GM12878 (cell line): ENCODE measurements at regions not wholly inside any gene's neighbourhood (a gene's known extent, or its start where the extent isn't known, plus 50 kb on each side); places are given as distances from the start of the nearest gene placed in this dataset.

Experiments used
- ATAC-seq: fragments of 200-7000 bp; cut with Tn5 transposase; 3 replicates; pipeline ENCODE4 v1.9.1; 2020; ENCODE audit warnings: mild to moderate bottlenecking, moderate library complexity
- BruUV-seq: library from RNA; stranded (reverse); fragments of 400-500 nt; replicated peaks from 2 replicates; lab custom pipeline; 2021; lab: Mats Ljungman, UMichigan
- CTCF ChIA-PET: fragments of 300-600 bp; sonication (Branson Sonifier 250); formaldehyde crosslinking; extraction: SDS; loops from one replicate; lab custom pipeline; 2021; ENCODE audit warnings: inconsistent platforms; lab: Yijun Ruan, JAX
- POLR2A ChIA-PET: fragments of 350-600 bp; formaldehyde crosslinking; extraction: SDS; loops from one replicate; lab custom pipeline; 2021; ENCODE audit warnings: inconsistent platforms; lab: Charles Lee
- RAD21 ChIA-PET: fragments of 300-600 bp; sonication (Branson Sonifier 250); formaldehyde crosslinking; loops from one replicate; lab custom pipeline; 2023; ENCODE audit warnings: antibody characterized with exemption; ENCODE audit not compliant: unreplicated experiment; lab: Charles Lee
- SMC1A ChIA-PET: fragments of 300-600 bp; sonication (Branson Sonifier 250); formaldehyde crosslinking; loops from one replicate; lab custom pipeline; 2023; ENCODE audit not compliant: unreplicated experiment, uncharacterized antibody; lab: Charles Lee
- DNase-seq: peaks from one replicate; pipeline ENCODE4 v3.0.0-alpha.2; 2011; ENCODE audit warnings: low read depth, low spot score
- FAIRE-seq: peaks from 3 replicates; lab custom pipeline; 2011; peaks lifted over from hg19 to GRCh38; lab: Jason Lieb, UNC
- H2AFZ ChIP-seq: 2 replicates; pipeline ENCODE4 v1.6.0; 2011; ENCODE audit warnings: low read depth, low read length, control low read depth; ENCODE audit not compliant: control insufficient read depth
- H3K27ac ChIP-seq: 2 replicates; pipeline ENCODE4 v1.5.1; 2011; ENCODE audit warnings: control low read depth; ENCODE audit not compliant: control insufficient read depth, insufficient read depth
- H3K27me3 ChIP-seq, 2 experiments: replicated peaks in 1 of 2; 2 replicates each; pipeline versions ENCODE4 v1.6.0 to v1.6.1; 2011; ENCODE audit warnings: low read length in 1 of 2; ENCODE audit not compliant: control insufficient read depth in 2 of 2, insufficient read depth in 2 of 2
- H3K36me3 ChIP-seq, 2 experiments: 2 replicates each; pipeline ENCODE4 v1.5.1; 2011; ENCODE audit warnings: low read length in 1 of 2; ENCODE audit not compliant: control insufficient read depth in 2 of 2, insufficient read depth in 2 of 2
- H3K4me1 ChIP-seq: 2 replicates; pipeline ENCODE4 v1.6.1; 2011; ENCODE audit warnings: mild to moderate bottlenecking, low read length, moderate library complexity, mixed read lengths; ENCODE audit not compliant: control insufficient read depth, insufficient read depth
- H3K4me2 ChIP-seq: 2 replicates; pipeline ENCODE4 v1.6.0; 2011; ENCODE audit warnings: control low read depth; ENCODE audit not compliant: control insufficient read depth, insufficient read depth
- H3K4me3 ChIP-seq: fragments of 200-600 bp; sonication (generic); 2 replicates; pipeline ENCODE4 v1.5.1; 2016
- H3K79me2 ChIP-seq: 2 replicates; pipeline ENCODE4 v1.6.0; 2011; ENCODE audit warnings: low read length; ENCODE audit not compliant: control insufficient read depth, insufficient read depth
- H3K9ac ChIP-seq: 2 replicates; pipeline ENCODE4 v1.8.0; 2011; ENCODE audit warnings: low read length, control low read depth, mixed read lengths; ENCODE audit not compliant: control insufficient read depth, insufficient read depth
- H3K9me3 ChIP-seq: replicated peaks from 3 replicates; pipeline ENCODE4 v1.5.1; 2011; ENCODE audit warnings: mild to moderate bottlenecking, low read length; ENCODE audit not compliant: control insufficient read depth, insufficient read depth
- H4K20me1 ChIP-seq: 2 replicates; pipeline ENCODE4 v1.6.0; 2011; ENCODE audit not compliant: control insufficient read depth, insufficient read depth
- CBX3 ChIP-seq: fragments of 200-600 bp; sonication (generic); IDR thresholded peaks from 2 replicates; pipeline ENCODE4 v1.6.1; 2016; ENCODE audit warnings: low read depth, borderline replicate concordance
- HDGF ChIP-seq: fragments of 450-650 bp; IDR thresholded peaks from 2 replicates; pipeline ENCODE4 v1.6.1; 2016; ENCODE audit warnings: antibody characterized with exemption
- NFYA ChIP-seq: IDR thresholded peaks from 2 replicates; pipeline ENCODE4 v1.6.1; 2011; ENCODE audit warnings: low read depth, mild to moderate bottlenecking, low read length, improper control_type of control experiment, borderline replicate concordance
- NRF1 ChIP-seq: conservative IDR thresholded peaks from 2 replicates; pipeline ENCODE4 v1.6.1; 2011; ENCODE audit warnings: mild to moderate bottlenecking, low read depth, low read length, improper control_type of control experiment
- PML ChIP-seq: IDR thresholded peaks from 2 replicates; pipeline ENCODE4 v1.6.1; 2012; ENCODE audit warnings: low read length, inconsistent platforms
- SIN3A ChIP-seq: IDR thresholded peaks from 2 replicates; pipeline ENCODE4 v1.6.1; 2012; ENCODE audit warnings: low read depth, low read length, improper control_type of control experiment
- TCF3 ChIP-seq: IDR thresholded peaks from 2 replicates; pipeline ENCODE4 v1.6.1; 2012; ENCODE audit warnings: low read depth, mild to moderate bottlenecking, low read length, borderline replicate concordance; ENCODE audit not compliant: insufficient read depth
- WGBS: methylation state at CpG from one replicate; pipeline ENCODE4 v1.1.6; 2016; ENCODE audit warnings: low lambda C conversion rate; ENCODE audit not compliant: insufficient replicate concordance, insufficient coverage; ENCODE audit errors: missing lambda C conversion rate; 5-methylcytosine and 5-hydroxymethylcytosine counted together
- in situ Hi-C: fragments of 300-500 bp; cut with MboI; formaldehyde crosslinking; loops from 9 replicates; pipeline ENCODE4 v1.14.3; 2018; ENCODE audit warnings: mixed read lengths
- intact Hi-C: fragments of 100-400 bp; cut with micrococcal nuclease; formaldehyde crosslinking; loops from one replicate; pipeline ENCODE4 v1.14.2; 2022; ENCODE audit not compliant: unreplicated experiment
- TF ChIP-seq, protein P1 (sequence below): IDR thresholded peaks from 2 replicates; pipeline ENCODE4 v1.6.1; 2011; ENCODE audit warnings: borderline replicate concordance, low read depth, mild to moderate bottlenecking, moderate library complexity, mixed read lengths, low read length; ENCODE audit not compliant: insufficient read depth; ENCODE audit errors: extremely low read length
- TF ChIP-seq, protein P2 (sequence below): fragments of 450-650 bp; IDR thresholded peaks from 2 replicates; pipeline ENCODE4 v1.6.1; 2017; ENCODE audit warnings: mild to moderate bottlenecking, moderate library complexity

DNA sequence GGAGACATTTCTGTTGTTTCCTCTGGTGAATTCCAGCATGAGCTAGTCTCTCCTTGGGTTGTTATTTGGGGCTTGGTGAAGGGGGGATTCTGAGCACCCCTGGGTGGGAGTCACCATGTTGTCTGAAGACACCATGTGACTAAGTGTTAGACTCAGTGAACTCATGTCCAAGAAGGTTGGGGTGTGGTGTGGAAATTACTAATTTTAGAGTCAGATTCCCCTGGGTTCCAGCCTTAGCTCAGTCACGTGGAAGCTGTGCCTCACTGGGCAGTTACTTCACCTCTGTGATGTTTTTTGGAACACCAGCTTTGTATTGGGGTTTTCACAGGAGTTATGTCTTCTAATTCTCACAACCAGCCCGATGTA lies 171.5 kb downstream of the RPLP1 start:
- ChIA-PET SMC1A (interaction anchor here (0.6 to 1.0 kb wide), 2 partner anchors 50 to 56 kb away, joined by 3 read pairs; no protein-coding TSS in a partner anchor), POLR2A (interaction anchor here (0.6 kb wide), 1 partner anchor 48 kb away, joined by 3 read pairs; no protein-coding TSS in a partner anchor), RAD21 (no interaction called here), CTCF (no interaction called here)
- 0% methylated on average over 2 of the region's 2 CpGs for WGBS
- Histone ChIP-seq H3K9me3 (no peaks in the 10 kb centered on the region; the same call in 2 of the 3 replicates), H2AFZ (no peak overlapping the region), H4K20me1 (no peaks in the 10 kb centered on the region), H3K9ac (no peak overlapping the region), H3K4me3 (no peak overlapping the region), H3K36me3 (no peaks in the 10 kb centered on the region), H3K4me2 (no peak overlapping the region), H3K79me2 (no peaks in the 10 kb centered on the region), H3K4me1 (no peaks in the 10 kb centered on the region), H3K27me3 (peaks cover 0 to 3% of the 10 kb centered on the region in 2 experiments; a peak in 3 of 4 replicates), H3K27ac (no peak overlapping the region)
- FAIRE-seq (no peak), ATAC-seq (no peak), DNase-seq (no peak)
- intact Hi-C loops (no loop called here), in situ Hi-C loops (no loop called here)
- no TSS peak for BruUV-seq
- TF ChIP-seq PML (no peak), NRF1 (no peak), HDGF (no peak), CBX3 (no peak), NFYA (no peak)
- TF ChIP-seq, protein P1, sequence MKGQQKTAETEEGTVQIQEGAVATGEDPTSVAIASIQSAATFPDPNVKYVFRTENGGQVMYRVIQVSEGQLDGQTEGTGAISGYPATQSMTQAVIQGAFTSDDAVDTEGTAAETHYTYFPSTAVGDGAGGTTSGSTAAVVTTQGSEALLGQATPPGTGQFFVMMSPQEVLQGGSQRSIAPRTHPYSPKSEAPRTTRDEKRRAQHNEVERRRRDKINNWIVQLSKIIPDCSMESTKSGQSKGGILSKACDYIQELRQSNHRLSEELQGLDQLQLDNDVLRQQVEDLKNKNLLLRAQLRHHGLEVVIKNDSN = no peak

DNA sequence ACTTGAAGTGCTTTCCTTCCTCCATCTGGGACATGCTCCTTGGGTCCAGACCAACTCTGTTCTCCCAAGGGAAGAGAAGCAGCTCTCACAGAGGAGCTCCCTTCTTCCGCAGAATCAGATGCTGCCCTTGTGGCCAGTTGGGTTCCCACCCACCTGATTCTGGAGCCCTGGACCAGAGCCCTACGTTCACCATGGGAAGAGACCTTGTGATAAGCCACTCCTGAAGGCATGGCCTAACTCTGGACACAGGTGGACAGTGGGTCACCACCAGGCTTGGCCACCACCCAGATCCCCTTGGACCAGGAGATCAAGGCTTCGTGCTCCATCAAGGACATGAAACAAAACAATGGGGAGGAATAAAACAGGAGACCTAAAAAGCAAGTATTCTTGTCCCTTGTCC lies 172.2 kb downstream of the RPLP1 start:
- BruUV-seq = no TSS peak
- H3K4me3 ChIP-seq = no peak overlapping the region
- ChIA-PET CTCF (no interaction called here), SMC1A (interaction anchor here (0.6 to 1.0 kb wide), 2 partner anchors 49 to 55 kb away, joined by 3 read pairs; no protein-coding TSS in a partner anchor), RAD21 (no interaction called here), POLR2A (interaction anchor here (0.7 to 1.0 kb wide), 2 partner anchors 9 to 162 kb away, joined by 3 read pairs; no protein-coding TSS in a partner anchor)
- H3K27ac ChIP-seq = no peak overlapping the region
- no peak for FAIRE-seq
- no peak for DNase-seq
- H3K9me3 ChIP-seq = no peaks in the 10 kb centered on the region; the same call in 2 of the 3 replicates
- no peak overlapping the region for H3K9ac ChIP-seq
- ATAC-seq = no peak
- H3K4me2 ChIP-seq = no peak overlapping the region
- H3K79me2 ChIP-seq = no peaks in the 10 kb centered on the region
- H3K36me3 ChIP-seq = no peaks in the 10 kb centered on the region
- peaks cover 0 to 3% of the 10 kb centered on the region in 2 experiments; a peak in 3 of 4 replicates for H3K27me3 ChIP-seq
- in situ Hi-C loops = no loop called here
- H2AFZ ChIP-seq = no peak overlapping the region
- 47% methylated on average over 3 of the region's 3 CpGs for WGBS
- H3K4me1 ChIP-seq = no peaks in the 10 kb centered on the region
- H4K20me1 ChIP-seq = no peaks in the 10 kb centered on the region
- intact Hi-C loops = no loop called here
- TF ChIP-seq SIN3A = no peak
- no peak for TF ChIP-seq TCF3
- TF ChIP-seq, protein P2, sequence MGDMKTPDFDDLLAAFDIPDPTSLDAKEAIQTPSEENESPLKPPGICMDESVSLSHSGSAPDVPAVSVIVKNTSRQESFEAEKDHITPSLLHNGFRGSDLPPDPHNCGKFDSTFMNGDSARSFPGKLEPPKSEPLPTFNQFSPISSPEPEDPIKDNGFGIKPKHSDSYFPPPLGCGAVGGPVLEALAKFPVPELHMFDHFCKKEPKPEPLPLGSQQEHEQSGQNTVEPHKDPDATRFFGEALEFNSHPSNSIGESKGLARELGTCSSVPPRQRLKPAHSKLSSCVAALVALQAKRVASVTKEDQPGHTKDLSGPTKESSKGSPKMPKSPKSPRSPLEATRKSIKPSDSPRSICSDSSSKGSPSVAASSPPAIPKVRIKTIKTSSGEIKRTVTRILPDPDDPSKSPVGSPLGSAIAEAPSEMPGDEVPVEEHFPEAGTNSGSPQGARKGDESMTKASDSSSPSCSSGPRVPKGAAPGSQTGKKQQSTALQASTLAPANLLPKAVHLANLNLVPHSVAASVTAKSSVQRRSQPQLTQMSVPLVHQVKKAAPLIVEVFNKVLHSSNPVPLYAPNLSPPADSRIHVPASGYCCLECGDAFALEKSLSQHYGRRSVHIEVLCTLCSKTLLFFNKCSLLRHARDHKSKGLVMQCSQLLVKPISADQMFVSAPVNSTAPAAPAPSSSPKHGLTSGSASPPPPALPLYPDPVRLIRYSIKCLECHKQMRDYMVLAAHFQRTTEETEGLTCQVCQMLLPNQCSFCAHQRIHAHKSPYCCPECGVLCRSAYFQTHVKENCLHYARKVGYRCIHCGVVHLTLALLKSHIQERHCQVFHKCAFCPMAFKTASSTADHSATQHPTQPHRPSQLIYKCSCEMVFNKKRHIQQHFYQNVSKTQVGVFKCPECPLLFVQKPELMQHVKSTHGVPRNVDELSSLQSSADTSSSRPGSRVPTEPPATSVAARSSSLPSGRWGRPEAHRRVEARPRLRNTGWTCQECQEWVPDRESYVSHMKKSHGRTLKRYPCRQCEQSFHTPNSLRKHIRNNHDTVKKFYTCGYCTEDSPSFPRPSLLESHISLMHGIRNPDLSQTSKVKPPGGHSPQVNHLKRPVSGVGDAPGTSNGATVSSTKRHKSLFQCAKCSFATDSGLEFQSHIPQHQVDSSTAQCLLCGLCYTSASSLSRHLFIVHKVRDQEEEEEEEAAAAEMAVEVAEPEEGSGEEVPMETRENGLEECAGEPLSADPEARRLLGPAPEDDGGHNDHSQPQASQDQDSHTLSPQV = no peak
- TF ChIP-seq NRF1 = no peak
